HepG2 (cell line): ENCODE measurements at regions not wholly inside any gene's neighbourhood (a gene's known extent, or its start where the extent isn't known, plus 50 kb on each side); places are given as distances from the start of the nearest gene placed in this dataset.

Experiments used
- ATAC-seq: fragments of 200-7000 bp; cut with Tn5 transposase; 3 replicates; pipeline ENCODE4 v1.9.1; 2020; ENCODE audit warnings: mild to moderate bottlenecking, moderate library complexity
- BruUV-seq: library from RNA; stranded (reverse); fragments of 400-500 nt; replicated peaks from 2 replicates; lab custom pipeline; 2021; lab: Mats Ljungman, UMichigan
- CTCF ChIA-PET: fragments of 300-600 bp; formaldehyde crosslinking; extraction: SDS; loops from one replicate; lab custom pipeline; 2021; ENCODE audit warnings: low total read pairs, inconsistent platforms, low intra/inter-chr PET ratio; lab: Yijun Ruan, JAX
- POLR2A ChIA-PET: fragments of 350-600 bp; sonication (Branson Sonifier 250); formaldehyde crosslinking; loops from one replicate; lab custom pipeline; 2020; ENCODE audit warnings: antibody characterized with exemption, inconsistent platforms; lab: Yijun Ruan, JAX
- DNase-seq: peaks from one replicate; pipeline ENCODE4 v3.0.0-alpha.2; 2015; ENCODE audit warnings: low spot score
- FAIRE-seq: peaks from 3 replicates; lab custom pipeline; 2011; peaks lifted over from hg19 to GRCh38; lab: Jason Lieb, UNC
- H2AFZ ChIP-seq: one replicate; pipeline ENCODE4 v1.6.1; 2011; ENCODE audit warnings: low read length, inconsistent platforms
- H3K27ac ChIP-seq: fragments of 300-600 bp; 3 replicates; pipeline ENCODE4 v1.8.0; 2011; ENCODE audit warnings: mixed run types, mild to moderate bottlenecking, mixed read lengths, low read length, inconsistent platforms; ENCODE audit not compliant: insufficient read depth; ENCODE audit errors: extremely low read length
- H3K27me3 ChIP-seq, 2 experiments: fragments of 200-600 bp in 1 of 2; 2 replicates in 1 of 2; 3 replicates in 1 of 2; pipeline versions ENCODE4 v1.6.0 to v1.8.0; 2011; ENCODE audit warnings: low read length in 2 of 2, mild to moderate bottlenecking in 2 of 2, moderate library complexity in 2 of 2, inconsistent platforms in 1 of 2; ENCODE audit not compliant: insufficient read depth in 2 of 2, control insufficient read depth in 1 of 2
- H3K36me3 ChIP-seq, 2 experiments: fragments of 200-600 bp in 1 of 2; replicated peaks in 1 of 2; 2 replicates in 1 of 2; 3 replicates in 1 of 2; pipeline versions ENCODE4 v1.5.1 to v1.8.0; 2011; ENCODE audit warnings: low read length in 2 of 2, inconsistent platforms in 1 of 2; ENCODE audit not compliant: insufficient read depth in 2 of 2, control insufficient read depth in 1 of 2
- H3K4me1 ChIP-seq: 2 replicates; pipeline ENCODE4 v1.5.1; 2012; ENCODE audit warnings: low read length, inconsistent platforms; ENCODE audit not compliant: insufficient read depth
- H3K4me2 ChIP-seq: 2 replicates; pipeline ENCODE4 v1.6.0; 2011; ENCODE audit warnings: low read depth, low read length, inconsistent platforms
- H3K4me3 ChIP-seq, 3 experiments: fragments of 200-600 bp in 1 of 3; sonication (generic), shearing (Covaris generic) in 1 of 3; replicated peaks in 1 of 3; 2 replicates each; pipeline ENCODE4 v1.5.1; 2011 to 2016; ENCODE audit warnings: low read length in 3 of 3, inconsistent platforms in 2 of 3, low read depth in 2 of 3, mild to moderate bottlenecking in 2 of 3, control low read depth in 1 of 3, mixed read lengths in 1 of 3; ENCODE audit not compliant: insufficient read depth in 1 of 3
- H3K79me2 ChIP-seq: one replicate; pipeline ENCODE4 v1.6.1; 2011; ENCODE audit warnings: low read length, inconsistent platforms; ENCODE audit not compliant: insufficient read depth
- H3K9ac ChIP-seq: 2 replicates; pipeline ENCODE4 v1.6.0; 2011; ENCODE audit warnings: mild to moderate bottlenecking, low read depth, low read length, inconsistent platforms; ENCODE audit not compliant: insufficient read depth
- H3K9me3 ChIP-seq: 2 replicates; pipeline ENCODE4 v1.5.1; 2012; ENCODE audit warnings: mild to moderate bottlenecking, low read length
- H4K20me1 ChIP-seq: 2 replicates; pipeline ENCODE4 v1.6.0; 2011; ENCODE audit warnings: inconsistent platforms, mild to moderate bottlenecking, low read length, moderate library complexity; ENCODE audit not compliant: insufficient read depth
- ARNTL ChIP-seq: sonication (generic); formaldehyde crosslinking; IDR thresholded peaks from 2 replicates; pipeline ENCODE4 v1.4.0; 2020; ENCODE audit warnings: mild to moderate bottlenecking, missing genetic modification reagents
- FOXP1 ChIP-seq, 2 experiments: fragments of 450-650 bp in 1 of 2; IDR thresholded peaks; 2 replicates each; pipeline ENCODE4 v1.6.1; 2017 to 2018; ENCODE audit warnings: antibody characterized with exemption in 1 of 2
- HNRNPLL ChIP-seq: fragments of 200-400 bp; formaldehyde crosslinking; IDR thresholded peaks from 2 replicates; pipeline ENCODE4 v1.6.1; 2017; ENCODE audit warnings: mild to moderate bottlenecking, low read depth, low read length; ENCODE audit not compliant: poor library complexity, severe bottlenecking
- MAFF ChIP-seq: IDR thresholded peaks from 2 replicates; pipeline ENCODE4 v1.6.1; 2011; ENCODE audit warnings: low read depth, low read length, improper control_type of control experiment
- MAFK ChIP-seq, 2 experiments: IDR thresholded peaks in 1 of 2; conservative IDR thresholded peaks in 1 of 2; 2 replicates each; pipeline ENCODE4 v1.6.1; 2011; ENCODE audit warnings: improper control_type of control experiment in 2 of 2, low read length in 2 of 2
- ZNF33A ChIP-seq: sonication (generic); formaldehyde crosslinking; IDR thresholded peaks from 2 replicates; pipeline ENCODE4 v1.5.1; 2020; ENCODE audit warnings: missing genetic modification reagents, mild to moderate bottlenecking, moderate library complexity, borderline replicate concordance
- ZNF567 ChIP-seq: sonication (generic); formaldehyde crosslinking; IDR thresholded peaks from 2 replicates; pipeline ENCODE4 v1.8.1; 2023; ENCODE audit warnings: mild to moderate bottlenecking, missing genetic modification reagents, borderline replicate concordance
- WGBS: methylation state at CpG from one replicate; pipeline ENCODE4 v1.1.6; 2017; ENCODE audit warnings: low lambda C conversion rate; 5-methylcytosine and 5-hydroxymethylcytosine counted together
- in situ Hi-C: cut with HindIII; loops from 2 replicates; pipeline ENCODE4 v1.10.0; 2017; ENCODE audit warnings: low pct_unique_long_range_greater_than_20kb; ENCODE audit not compliant: extremely low pct_ligation_motif_present
- intact Hi-C: fragments of 100-400 bp; cut with micrococcal nuclease; formaldehyde crosslinking; loops from one replicate; pipeline ENCODE4 v1.10.0; 2022; ENCODE audit not compliant: unreplicated experiment
- TF ChIP-seq, protein P1 (sequence below): sonication (generic); formaldehyde crosslinking; IDR thresholded peaks from 2 replicates; pipeline ENCODE4 v1.4.0; 2020; ENCODE audit warnings: missing genetic modification reagents
- TF ChIP-seq, protein P2 (sequence below): sonication (generic); formaldehyde crosslinking; IDR thresholded peaks from 2 replicates; pipeline ENCODE4 v1.4.0; 2020; ENCODE audit warnings: missing genetic modification reagents, mild to moderate bottlenecking, borderline replicate concordance

DNA sequence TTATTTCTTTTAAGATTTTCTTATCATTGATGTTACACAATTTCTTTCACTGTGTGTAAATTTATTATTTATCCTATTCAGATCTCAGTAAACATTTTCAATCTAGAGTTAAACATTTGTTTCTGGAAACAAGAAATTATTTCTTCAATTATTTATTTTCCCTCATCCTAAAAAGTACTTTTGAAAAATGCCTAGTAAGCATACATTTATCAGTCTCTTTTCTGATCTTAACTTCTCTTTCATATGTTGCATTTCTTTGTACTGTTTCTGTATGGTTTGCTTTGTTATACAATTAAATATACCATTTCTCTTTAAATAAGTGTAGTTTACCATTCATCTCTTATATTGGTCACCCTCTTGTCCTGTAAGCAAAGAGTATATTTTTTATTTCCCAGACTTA is 263.2 kb downstream of the C12orf50 start:
- in situ Hi-C loops = no loop called here
- no peak for DNase-seq
- Histone ChIP-seq H3K9ac (no peak overlapping the region), H3K4me2 (no peak overlapping the region), H3K27ac (no peak overlapping the region), H3K9me3 (peaks cover 13% of the 10 kb centered on the region), H4K20me1 (no peaks in the 10 kb centered on the region), H3K27me3 (no peaks in the 10 kb centered on the region), H3K4me1 (no peaks in the 10 kb centered on the region), H3K4me3 (no peak overlapping the region), H3K36me3 (no peaks in the 10 kb centered on the region), H2AFZ (no peak overlapping the region), H3K79me2 (no peaks in the 10 kb centered on the region)
- no peak for TF ChIP-seq FOXP1 (IDR thresholded peaks at IDR 0.05)
- TF ChIP-seq FOXP1 (CRISPR knock-in tag; IDR thresholded peaks at IDR 0.05) = no peak
- peak; percentile 1 to 57; a peak in 2 of 4 replicates for TF ChIP-seq MAFK (conservative IDR thresholded peaks at IDR 0.05 in 1 of 2, IDR thresholded peaks at IDR 0.05 in 1 of 2; ENCODE audit: low read length in 2 of 2)
- TF ChIP-seq MAFF = 0 out of 2 replicates have a peak, but pooled peaks have one; percentile 23
- POLR2A ChIA-PET = no interaction called here
- ATAC-seq = no peak
- intact Hi-C loops = no loop called here
- FAIRE-seq = no peak
- CTCF ChIA-PET = no interaction called here
- BruUV-seq = no TSS peak

DNA sequence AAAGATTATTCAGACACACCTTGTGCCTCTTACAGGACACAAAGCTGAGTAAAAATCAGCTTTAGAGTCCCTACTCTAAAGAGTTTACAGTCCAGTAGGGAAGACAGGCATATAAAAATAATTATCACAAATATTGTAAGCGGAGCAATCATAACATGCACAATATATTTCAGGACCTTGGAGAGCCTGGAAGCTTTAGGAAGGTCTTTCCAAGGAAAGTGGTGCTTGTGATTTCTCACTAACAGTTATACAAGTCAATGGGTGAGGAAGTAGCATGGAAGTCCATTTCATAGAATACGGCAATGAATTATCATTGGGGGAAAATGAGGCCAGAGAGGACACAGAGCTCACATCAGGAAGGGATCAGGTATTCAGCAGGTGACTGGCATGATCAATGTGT is 268.3 kb downstream of the C12orf50 start:
- CTCF ChIA-PET = no interaction called here
- WGBS = 3% methylated on average over 2 of the region's 2 CpGs

More for the DNA sequence above, 268.3 kb downstream of the C12orf50 start:
- H3K4me1 ChIP-seq = no peaks in the 10 kb centered on the region
- no peaks in the 10 kb centered on the region for H3K79me2 ChIP-seq
- FAIRE-seq (no peak), ATAC-seq (no peak), DNase-seq (no peak)
- peaks cover 40% of the 10 kb centered on the region for H3K9me3 ChIP-seq
- POLR2A ChIA-PET = no interaction called here
- intact Hi-C loops (no loop called here), in situ Hi-C loops (no loop called here)
- no peak for TF ChIP-seq ZNF33A (CRISPR knock-in tag)
- no peak for TF ChIP-seq ARNTL
- TF ChIP-seq, protein P1, sequence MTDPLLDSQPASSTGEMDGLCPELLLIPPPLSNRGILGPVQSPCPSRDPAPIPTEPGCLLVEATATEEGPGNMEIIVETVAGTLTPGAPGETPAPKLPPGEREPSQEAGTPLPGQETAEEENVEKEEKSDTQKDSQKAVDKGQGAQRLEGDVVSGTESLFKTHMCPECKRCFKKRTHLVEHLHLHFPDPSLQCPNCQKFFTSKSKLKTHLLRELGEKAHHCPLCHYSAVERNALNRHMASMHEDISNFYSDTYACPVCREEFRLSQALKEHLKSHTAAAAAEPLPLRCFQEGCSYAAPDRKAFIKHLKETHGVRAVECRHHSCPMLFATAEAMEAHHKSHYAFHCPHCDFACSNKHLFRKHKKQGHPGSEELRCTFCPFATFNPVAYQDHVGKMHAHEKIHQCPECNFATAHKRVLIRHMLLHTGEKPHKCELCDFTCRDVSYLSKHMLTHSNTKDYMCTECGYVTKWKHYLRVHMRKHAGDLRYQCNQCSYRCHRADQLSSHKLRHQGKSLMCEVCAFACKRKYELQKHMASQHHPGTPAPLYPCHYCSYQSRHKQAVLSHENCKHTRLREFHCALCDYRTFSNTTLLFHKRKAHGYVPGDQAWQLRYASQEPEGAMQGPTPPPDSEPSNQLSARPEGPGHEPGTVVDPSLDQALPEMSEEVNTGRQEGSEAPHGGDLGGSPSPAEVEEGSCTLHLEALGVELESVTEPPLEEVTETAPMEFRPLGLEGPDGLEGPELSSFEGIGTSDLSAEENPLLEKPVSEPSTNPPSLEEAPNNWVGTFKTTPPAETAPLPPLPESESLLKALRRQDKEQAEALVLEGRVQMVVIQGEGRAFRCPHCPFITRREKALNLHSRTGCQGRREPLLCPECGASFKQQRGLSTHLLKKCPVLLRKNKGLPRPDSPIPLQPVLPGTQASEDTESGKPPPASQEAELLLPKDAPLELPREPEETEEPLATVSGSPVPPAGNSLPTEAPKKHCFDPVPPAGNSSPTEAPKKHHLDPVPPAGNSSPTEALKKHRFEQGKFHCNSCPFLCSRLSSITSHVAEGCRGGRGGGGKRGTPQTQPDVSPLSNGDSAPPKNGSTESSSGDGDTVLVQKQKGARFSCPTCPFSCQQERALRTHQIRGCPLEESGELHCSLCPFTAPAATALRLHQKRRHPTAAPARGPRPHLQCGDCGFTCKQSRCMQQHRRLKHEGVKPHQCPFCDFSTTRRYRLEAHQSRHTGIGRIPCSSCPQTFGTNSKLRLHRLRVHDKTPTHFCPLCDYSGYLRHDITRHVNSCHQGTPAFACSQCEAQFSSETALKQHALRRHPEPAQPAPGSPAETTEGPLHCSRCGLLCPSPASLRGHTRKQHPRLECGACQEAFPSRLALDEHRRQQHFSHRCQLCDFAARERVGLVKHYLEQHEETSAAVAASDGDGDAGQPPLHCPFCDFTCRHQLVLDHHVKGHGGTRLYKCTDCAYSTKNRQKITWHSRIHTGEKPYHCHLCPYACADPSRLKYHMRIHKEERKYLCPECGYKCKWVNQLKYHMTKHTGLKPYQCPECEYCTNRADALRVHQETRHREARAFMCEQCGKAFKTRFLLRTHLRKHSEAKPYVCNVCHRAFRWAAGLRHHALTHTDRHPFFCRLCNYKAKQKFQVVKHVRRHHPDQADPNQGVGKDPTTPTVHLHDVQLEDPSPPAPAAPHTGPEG (CRISPR knock-in tag) = no peak
- no peak for TF ChIP-seq ZNF567 (CRISPR knock-in tag)
- TF ChIP-seq, protein P2, sequence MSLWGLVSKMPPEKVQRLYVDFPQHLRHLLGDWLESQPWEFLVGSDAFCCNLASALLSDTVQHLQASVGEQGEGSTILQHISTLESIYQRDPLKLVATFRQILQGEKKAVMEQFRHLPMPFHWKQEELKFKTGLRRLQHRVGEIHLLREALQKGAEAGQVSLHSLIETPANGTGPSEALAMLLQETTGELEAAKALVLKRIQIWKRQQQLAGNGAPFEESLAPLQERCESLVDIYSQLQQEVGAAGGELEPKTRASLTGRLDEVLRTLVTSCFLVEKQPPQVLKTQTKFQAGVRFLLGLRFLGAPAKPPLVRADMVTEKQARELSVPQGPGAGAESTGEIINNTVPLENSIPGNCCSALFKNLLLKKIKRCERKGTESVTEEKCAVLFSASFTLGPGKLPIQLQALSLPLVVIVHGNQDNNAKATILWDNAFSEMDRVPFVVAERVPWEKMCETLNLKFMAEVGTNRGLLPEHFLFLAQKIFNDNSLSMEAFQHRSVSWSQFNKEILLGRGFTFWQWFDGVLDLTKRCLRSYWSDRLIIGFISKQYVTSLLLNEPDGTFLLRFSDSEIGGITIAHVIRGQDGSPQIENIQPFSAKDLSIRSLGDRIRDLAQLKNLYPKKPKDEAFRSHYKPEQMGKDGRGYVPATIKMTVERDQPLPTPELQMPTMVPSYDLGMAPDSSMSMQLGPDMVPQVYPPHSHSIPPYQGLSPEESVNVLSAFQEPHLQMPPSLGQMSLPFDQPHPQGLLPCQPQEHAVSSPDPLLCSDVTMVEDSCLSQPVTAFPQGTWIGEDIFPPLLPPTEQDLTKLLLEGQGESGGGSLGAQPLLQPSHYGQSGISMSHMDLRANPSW (CRISPR knock-in tag) = no peak
- no peak for TF ChIP-seq HNRNPLL
- H3K36me3 ChIP-seq = no peaks in the 10 kb centered on the region
- H3K4me2 ChIP-seq = no peak overlapping the region
- no TSS peak for BruUV-seq
- no peak overlapping the region for H2AFZ ChIP-seq
- no peaks in the 10 kb centered on the region for H4K20me1 ChIP-seq
- H3K4me3 ChIP-seq = no peak overlapping the region
- H3K9ac ChIP-seq = no peak overlapping the region
- no peaks in the 10 kb centered on the region for H3K27me3 ChIP-seq
- H3K27ac ChIP-seq = no peak overlapping the region
